Right lobe of liver (tissue), 4 donors: ENCODE measurements at regions not wholly inside any gene's neighbourhood (a gene's known extent, or its start where the extent isn't known, plus 50 kb on each side); places are given as distances from the start of the nearest gene placed in this dataset.

Experiments used
- CTCF ChIP-seq, 4 donors: fragments of 200-600 bp in 3 of 4; fragments of 450-650 bp in 1 of 4; IDR thresholded peaks; one replicate each; pipeline versions ENCODE4 v1.5.1 to v1.8.0; 2016 to 2022; ENCODE audit warnings: antibody characterized with exemption in 4 of 4, mild to moderate bottlenecking in 2 of 4
- POLR2A ChIP-seq: fragments of 450-650 bp; IDR thresholded peaks from one replicate; pipeline ENCODE4 v1.6.1; 2017; ENCODE audit warnings: antibody characterized with exemption, mild to moderate bottlenecking
- donor health status: DM: no; HTN: no; CAD: no.
- donor health status: DM: no; HTN: no; CAD: no.
- donor health status: DM: no; HTN: yes; CAD: no.

GRCh38 chr20:62527781-62528180 is 52.0 kb upstream of the GATA5 start:
- TF ChIP-seq CTCF (IDR thresholded peaks at IDR 0.05): no peak
- TF ChIP-seq POLR2A: no peak
